ENCODE measurements at regions not wholly inside any gene's neighbourhood (a gene's known extent, or its start where the extent isn't known, plus 50 kb on each side); places are given as distances from the start of the nearest gene placed in this dataset.

DNA sequence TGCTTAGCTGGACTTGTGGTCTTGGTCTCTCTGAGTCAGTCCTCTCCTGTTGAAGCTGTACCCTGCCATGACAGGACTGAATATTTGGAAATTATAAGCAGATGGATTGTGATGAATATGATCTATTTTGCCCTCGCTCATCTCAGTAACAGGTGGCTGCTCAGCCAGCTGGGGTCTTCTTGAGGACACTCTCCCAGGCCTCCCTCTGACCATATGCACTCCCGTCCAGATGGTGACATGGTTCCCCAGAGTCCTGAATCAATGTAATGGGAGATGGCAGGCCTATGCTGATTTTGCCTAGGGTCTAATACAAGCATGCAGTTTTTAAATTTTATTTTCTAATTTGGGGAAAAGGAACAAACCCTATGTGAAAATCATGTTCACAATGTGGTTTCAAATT lies 63.1 kb upstream of the TRHDE start:
- TF ChIP-seq EZH2 (IDR thresholded peaks at IDR 0.05): no peak
- TF ChIP-seq FOXP2 (optimal IDR thresholded peaks at IDR 0.05; ENCODE audit: control extremely low read depth, extremely low read length, insufficient read depth): no peak

All from SK-N-MC (cell line).